ENCODE measurements at regions not wholly inside any gene's neighbourhood (a gene's known extent, or its start where the extent isn't known, plus 50 kb on each side); places are given as distances from the start of the nearest gene placed in this dataset.
"Not testable (repeated sequence)": the region's sequence is repeated elsewhere in the genome, so short reads cannot be mapped to it uniquely, and the experiment has no call there.

- no peak for DNase-seq (ENCODE audit: low spot score)
Observed at GRCh38 chr14:30373053-30373452, 185.9 kb upstream of the G2E3 start.

- no peak for DNase-seq (ENCODE audit: low spot score)
Observed at GRCh38 chr14:30373526-30373925, 185.4 kb upstream of the G2E3 start.

- DNase-seq (ENCODE audit: low spot score): peak; percentile 30
Observed at GRCh38 chr14:30375296-30375892, 183.6 kb upstream of the G2E3 start.

GRCh38 chr14:30381861-30382480, 177.0 kb upstream of the G2E3 start:
- no peak for DNase-seq (ENCODE audit: low spot score)

- DNase-seq (ENCODE audit: low spot score): no peak
Observed at GRCh38 chr14:30385925-30386324, 173.0 kb upstream of the G2E3 start.

GRCh38 chr14:30387871-30388270, 171.1 kb upstream of the G2E3 start:
- DNase-seq (ENCODE audit: low spot score): no peak

GRCh38 chr14:30389134-30389876, 169.7 kb upstream of the G2E3 start:
- peak; percentile 6 for DNase-seq (ENCODE audit: low spot score)

GRCh38 chr14:30389877-30390385, 169.0 kb upstream of the G2E3 start:
- no peak for DNase-seq (ENCODE audit: low spot score)

GRCh38 chr14:30395065-30395464, 163.9 kb upstream of the G2E3 start:
- no peak for DNase-seq (ENCODE audit: low spot score)

GRCh38 chr14:30402846-30403245, 156.1 kb upstream of the G2E3 start:
- no peak for DNase-seq (ENCODE audit: low spot score)

GRCh38 chr14:30403791-30404190, 155.2 kb upstream of the G2E3 start:
- DNase-seq (ENCODE audit: low spot score): no peak

- not testable (repeated sequence) for DNase-seq (ENCODE audit: low spot score)
Observed at GRCh38 chr14:30409508-30410015, 149.4 kb upstream of the G2E3 start.

- DNase-seq (ENCODE audit: low spot score): no peak
Observed at GRCh38 chr14:30410986-30411385, 148.0 kb upstream of the G2E3 start.

GRCh38 chr14:30413184-30413583, 145.8 kb upstream of the G2E3 start:
- DNase-seq (ENCODE audit: low spot score): not testable (repeated sequence)

GRCh38 chr14:30417121-30417520, 141.8 kb upstream of the G2E3 start:
- no peak for DNase-seq (ENCODE audit: low spot score)

GRCh38 chr14:30417999-30418398, 141.0 kb upstream of the G2E3 start:
- DNase-seq (ENCODE audit: low spot score): no peak

- no peak for DNase-seq (ENCODE audit: low spot score)
Observed at GRCh38 chr14:30419037-30419436, 139.9 kb upstream of the G2E3 start.

- no peak for DNase-seq (ENCODE audit: low spot score)
Observed at GRCh38 chr14:30420515-30420914, 138.4 kb upstream of the G2E3 start.

- no peak for DNase-seq (ENCODE audit: low spot score)
Observed at GRCh38 chr14:30426463-30426862, 132.5 kb upstream of the G2E3 start.

GRCh38 chr14:30427401-30427800, 131.6 kb upstream of the G2E3 start:
- no peak for DNase-seq (ENCODE audit: low spot score)

GRCh38 chr14:30427846-30428245, 131.1 kb upstream of the G2E3 start:
- DNase-seq (ENCODE audit: low spot score): no peak

GRCh38 chr14:30431552-30431951, 127.4 kb upstream of the G2E3 start:
- DNase-seq (ENCODE audit: low spot score): no peak

GRCh38 chr14:30440961-30441360, 118.0 kb upstream of the G2E3 start:
- DNase-seq (ENCODE audit: low spot score): no peak

All from pons (tissue), 1 donor.